ENCODE measurements at regions not wholly inside any gene's neighbourhood (a gene's known extent, or its start where the extent isn't known, plus 50 kb on each side); places are given as distances from the start of the nearest gene placed in this dataset.
"Not testable (repeated sequence)": the region's sequence is repeated elsewhere in the genome, so short reads cannot be mapped to it uniquely, and the experiment has no call there.

- H3K9me3 ChIP-seq (ENCODE audit: control insufficient read depth in 2 of 2, low read length in 2 of 2); ATAC-seq (ENCODE audit: low read depth in 2 of 2); H3K27me3 ChIP-seq (ENCODE audit: control insufficient read depth, insufficient read depth, low read length); H3K27ac Mint-ChIP-seq; H3K4me3 ChIP-seq (ENCODE audit: low read depth, low read length); H3K4me1 ChIP-seq (ENCODE audit: control insufficient read depth, insufficient read depth, low read length, poor library complexity, severe bottlenecking); H3K36me3 ChIP-seq (ENCODE audit: control insufficient read depth, insufficient read depth, low read length); H3K4me1 Mint-ChIP-seq; H3K27ac ChIP-seq (ENCODE audit: insufficient read depth, low read length, poor library complexity, severe bottlenecking); H3K36me3 Mint-ChIP-seq; DNase-seq; H3K4me3 Mint-ChIP-seq; H3K9me3 Mint-ChIP-seq: not testable (repeated sequence)
- H3K27me3 Mint-ChIP-seq: peaks cover 36% of the 10 kb centered on the region
These were observed 138.0 kb downstream of the CCDC74A start for GRCh38 chr2:131665716-131666115.

- Mint-ChIP-seq H3K27me3 (peaks cover 38% of the 10 kb centered on the region), H3K4me1 (peaks cover 0 to 11% (median under 1%) of the 10 kb centered on the region in 4 donors)
- not testable (repeated sequence) for H3K27me3 ChIP-seq (ENCODE audit: control insufficient read depth, insufficient read depth, low read length); H3K9me3 Mint-ChIP-seq; H3K27ac ChIP-seq (ENCODE audit: insufficient read depth, low read length, poor library complexity, severe bottlenecking); H3K36me3 ChIP-seq (ENCODE audit: control insufficient read depth, insufficient read depth, low read length); H3K4me3 ChIP-seq (ENCODE audit: low read depth, low read length); ATAC-seq (ENCODE audit: low read depth in 2 of 2); H3K36me3 Mint-ChIP-seq; H3K4me3 Mint-ChIP-seq; H3K9me3 ChIP-seq (ENCODE audit: control insufficient read depth in 2 of 2, low read length in 2 of 2); H3K27ac Mint-ChIP-seq; DNase-seq
- H3K4me1 ChIP-seq (ENCODE audit: control insufficient read depth, insufficient read depth, low read length, poor library complexity, severe bottlenecking): peaks cover 16% of the 10 kb centered on the region
These were observed 141.3 kb downstream of the CCDC74A start for GRCh38 chr2:131668794-131669540.

GRCh38 chr2:131671841-131672470 lies 144.3 kb downstream of the CCDC74A start:
- H3K9me3 Mint-ChIP-seq; ATAC-seq (ENCODE audit: low read depth in 2 of 2); H3K27ac ChIP-seq (ENCODE audit: insufficient read depth, low read length, poor library complexity, severe bottlenecking); H3K9me3 ChIP-seq (ENCODE audit: control insufficient read depth in 2 of 2, low read length in 2 of 2); H3K36me3 Mint-ChIP-seq; DNase-seq; H3K27ac Mint-ChIP-seq; H3K4me3 ChIP-seq (ENCODE audit: low read depth, low read length); H3K36me3 ChIP-seq (ENCODE audit: control insufficient read depth, insufficient read depth, low read length): not testable (repeated sequence)
- Histone ChIP-seq H3K4me1 (ENCODE audit: control insufficient read depth, insufficient read depth, low read length, poor library complexity, severe bottlenecking) (peaks cover 19% of the 10 kb centered on the region), H3K27me3 (ENCODE audit: control insufficient read depth, insufficient read depth, low read length) (peaks cover 14% of the 10 kb centered on the region)
- Mint-ChIP-seq H3K4me3 (peak overlapping the region in 1 of 4 donors; percentile 39), H3K27me3 (peaks cover 47% of the 10 kb centered on the region), H3K4me1 (peaks cover 0 to 15% (median 3%) of the 10 kb centered on the region in 4 donors)

GRCh38 chr2:131672471-131673399 lies 145.0 kb downstream of the CCDC74A start:
- not testable (repeated sequence) for H3K9me3 ChIP-seq (ENCODE audit: control insufficient read depth in 2 of 2, low read length in 2 of 2); H3K9me3 Mint-ChIP-seq; H3K27ac ChIP-seq (ENCODE audit: insufficient read depth, low read length, poor library complexity, severe bottlenecking); H3K36me3 Mint-ChIP-seq; H3K27ac Mint-ChIP-seq; H3K36me3 ChIP-seq (ENCODE audit: control insufficient read depth, insufficient read depth, low read length); H3K4me3 ChIP-seq (ENCODE audit: low read depth, low read length)
- peak; percentile 86 to 89 for ATAC-seq (ENCODE audit: low read depth in 2 of 2)
- DNase-seq: peak; percentile 23 to 56 (median 44)
- peaks cover 0 to 15% (median 3%) of the 10 kb centered on the region in 4 donors for H3K4me1 Mint-ChIP-seq
- Histone ChIP-seq H3K4me1 (ENCODE audit: control insufficient read depth, insufficient read depth, low read length, poor library complexity, severe bottlenecking) (peaks cover 19% of the 10 kb centered on the region), H3K27me3 (ENCODE audit: control insufficient read depth, insufficient read depth, low read length) (peaks cover 14% of the 10 kb centered on the region)
- peak overlapping the region in 3 of 4 donors; percentile 39 to 70 (median 58) for H3K4me3 Mint-ChIP-seq
- H3K27me3 Mint-ChIP-seq: peaks cover 50% of the 10 kb centered on the region

GRCh38 chr2:131673400-131674173 lies 145.9 kb downstream of the CCDC74A start:
- peaks cover 14% of the 10 kb centered on the region for H3K27me3 ChIP-seq (ENCODE audit: control insufficient read depth, insufficient read depth, low read length)
- Mint-ChIP-seq H3K4me1 (peaks cover 0 to 15% (median 3%) of the 10 kb centered on the region in 4 donors), H3K27me3 (peaks cover 43% of the 10 kb centered on the region), H3K9me3 (peaks cover 0 to 3% (median 0%) of the 10 kb centered on the region in 7 donors), H3K36me3 (no peaks in the 10 kb centered on the region), H3K4me3 (peak overlapping the region; percentile 4 to 77 (median 56)), H3K27ac (no peak overlapping the region)
- DNase-seq (peak; percentile 19 to 50 (median 47)), ATAC-seq (ENCODE audit: low read depth in 2 of 2) (peak; percentile 61 to 64)
- H3K4me1 ChIP-seq (ENCODE audit: control insufficient read depth, insufficient read depth, low read length, poor library complexity, severe bottlenecking): peaks cover 19% of the 10 kb centered on the region
- H3K36me3 ChIP-seq (ENCODE audit: control insufficient read depth, insufficient read depth, low read length): no peaks in the 10 kb centered on the region
- no peak overlapping the region for H3K27ac ChIP-seq (ENCODE audit: insufficient read depth, low read length, poor library complexity, severe bottlenecking)
- H3K4me3 ChIP-seq (ENCODE audit: low read depth, low read length): no peak overlapping the region
- no peaks in the 10 kb centered on the region for H3K9me3 ChIP-seq (ENCODE audit: control insufficient read depth in 2 of 2, low read length in 2 of 2)

- peaks cover 37% of the 10 kb centered on the region for H3K27me3 Mint-ChIP-seq
These were observed 146.5 kb downstream of the CCDC74A start for GRCh38 chr2:131674174-131674507.

GRCh38 chr2:131681611-131682121 lies 154.0 kb downstream of the CCDC74A start:
- peak overlapping the region in 2 of 3 donors; percentile 34 to 91 for H3K27ac Mint-ChIP-seq
- H3K27me3 Mint-ChIP-seq: peaks cover 12% of the 10 kb centered on the region
- not testable (repeated sequence) for H3K36me3 ChIP-seq (ENCODE audit: control insufficient read depth, insufficient read depth, low read length); H3K27me3 ChIP-seq (ENCODE audit: control insufficient read depth, insufficient read depth, low read length); ATAC-seq (ENCODE audit: low read depth in 2 of 2); H3K27ac ChIP-seq (ENCODE audit: insufficient read depth, low read length, poor library complexity, severe bottlenecking); H3K36me3 Mint-ChIP-seq; DNase-seq; H3K9me3 ChIP-seq (ENCODE audit: control insufficient read depth in 2 of 2, low read length in 2 of 2); H3K9me3 Mint-ChIP-seq
- H3K4me3 Mint-ChIP-seq: peak overlapping the region; percentile 82 to 99 (median 92)
- H3K4me1 Mint-ChIP-seq: peaks cover 20 to 53% (median 36%) of the 10 kb centered on the region in 4 donors
- Histone ChIP-seq H3K4me3 (ENCODE audit: low read depth, low read length) (peak overlapping the region; percentile 52), H3K4me1 (ENCODE audit: control insufficient read depth, insufficient read depth, low read length, poor library complexity, severe bottlenecking) (peaks cover 13% of the 10 kb centered on the region)

More at GRCh38 chr2:131674174-131674507, 146.5 kb downstream of the CCDC74A start:
- Histone ChIP-seq H3K27me3 (ENCODE audit: control insufficient read depth, insufficient read depth, low read length) (peaks cover 14% of the 10 kb centered on the region), H3K27ac (ENCODE audit: insufficient read depth, low read length, poor library complexity, severe bottlenecking) (no peak overlapping the region), H3K36me3 (ENCODE audit: control insufficient read depth, insufficient read depth, low read length) (no peaks in the 10 kb centered on the region), H3K4me1 (ENCODE audit: control insufficient read depth, insufficient read depth, low read length, poor library complexity, severe bottlenecking) (peaks cover 19% of the 10 kb centered on the region), H3K9me3 (ENCODE audit: control insufficient read depth in 2 of 2, low read length in 2 of 2) (no peaks in the 10 kb centered on the region), H3K4me3 (ENCODE audit: low read depth, low read length) (no peak overlapping the region)
- Mint-ChIP-seq H3K27ac (no peak overlapping the region), H3K9me3 (peaks cover 0 to 3% (median 0%) of the 10 kb centered on the region in 7 donors), H3K4me3 (peak overlapping the region; percentile 4 to 77 (median 56)), H3K4me1 (peaks cover 0 to 15% (median 3%) of the 10 kb centered on the region in 4 donors), H3K36me3 (no peaks in the 10 kb centered on the region)
- no peak for DNase-seq
- ATAC-seq (ENCODE audit: low read depth in 2 of 2): no peak
